Epithelial cell of esophagus (primary cell): ENCODE measurements at regions not wholly inside any gene's neighbourhood (a gene's known extent, or its start where the extent isn't known, plus 50 kb on each side); places are given as distances from the start of the nearest gene placed in this dataset.

ENCODE experiments used
- DNase-seq: peaks from one replicate; pipeline ENCODE4 v3.0.0; 2010; ENCODE audit warnings: low read depth
- H3K4me3 ChIP-seq: 2 replicates; pipeline ENCODE4 v1.5.1; 2011; ENCODE audit warnings: mild to moderate bottlenecking, low read length, control low read depth
- TF ChIP-seq, protein P1 (sequence below): IDR thresholded peaks from 2 replicates; pipeline ENCODE4 v1.5.1; 2011; ENCODE audit warnings: low read depth, mild to moderate bottlenecking, low read length, control low read depth, inconsistent platforms; ENCODE audit not compliant: insufficient read depth; ENCODE audit errors: missing control alignments

DNA sequence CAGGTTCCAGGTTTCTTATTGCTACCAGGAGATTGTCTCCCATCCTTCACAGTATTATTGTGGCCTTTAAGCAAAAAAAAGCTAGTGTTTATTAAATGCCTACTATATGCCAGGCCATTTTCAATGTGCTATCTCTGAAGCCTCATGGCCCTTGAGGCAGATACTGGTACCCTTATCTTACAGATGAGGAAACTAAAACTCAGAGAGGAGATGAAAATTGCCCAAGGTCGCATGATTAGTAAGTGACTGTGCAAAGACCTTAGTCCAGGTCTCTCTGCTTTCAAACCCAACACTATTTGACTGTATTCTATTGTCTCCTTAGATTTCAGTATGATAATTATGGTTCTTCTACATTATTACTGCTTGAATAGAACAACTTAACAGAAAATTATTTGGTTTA is 717.9 kb upstream of the AMOT start:
- H3K4me3 ChIP-seq = no peak overlapping the region
- DNase-seq = no peak
- TF ChIP-seq, protein P1, sequence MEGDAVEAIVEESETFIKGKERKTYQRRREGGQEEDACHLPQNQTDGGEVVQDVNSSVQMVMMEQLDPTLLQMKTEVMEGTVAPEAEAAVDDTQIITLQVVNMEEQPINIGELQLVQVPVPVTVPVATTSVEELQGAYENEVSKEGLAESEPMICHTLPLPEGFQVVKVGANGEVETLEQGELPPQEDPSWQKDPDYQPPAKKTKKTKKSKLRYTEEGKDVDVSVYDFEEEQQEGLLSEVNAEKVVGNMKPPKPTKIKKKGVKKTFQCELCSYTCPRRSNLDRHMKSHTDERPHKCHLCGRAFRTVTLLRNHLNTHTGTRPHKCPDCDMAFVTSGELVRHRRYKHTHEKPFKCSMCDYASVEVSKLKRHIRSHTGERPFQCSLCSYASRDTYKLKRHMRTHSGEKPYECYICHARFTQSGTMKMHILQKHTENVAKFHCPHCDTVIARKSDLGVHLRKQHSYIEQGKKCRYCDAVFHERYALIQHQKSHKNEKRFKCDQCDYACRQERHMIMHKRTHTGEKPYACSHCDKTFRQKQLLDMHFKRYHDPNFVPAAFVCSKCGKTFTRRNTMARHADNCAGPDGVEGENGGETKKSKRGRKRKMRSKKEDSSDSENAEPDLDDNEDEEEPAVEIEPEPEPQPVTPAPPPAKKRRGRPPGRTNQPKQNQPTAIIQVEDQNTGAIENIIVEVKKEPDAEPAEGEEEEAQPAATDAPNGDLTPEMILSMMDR = no peak

DNA sequence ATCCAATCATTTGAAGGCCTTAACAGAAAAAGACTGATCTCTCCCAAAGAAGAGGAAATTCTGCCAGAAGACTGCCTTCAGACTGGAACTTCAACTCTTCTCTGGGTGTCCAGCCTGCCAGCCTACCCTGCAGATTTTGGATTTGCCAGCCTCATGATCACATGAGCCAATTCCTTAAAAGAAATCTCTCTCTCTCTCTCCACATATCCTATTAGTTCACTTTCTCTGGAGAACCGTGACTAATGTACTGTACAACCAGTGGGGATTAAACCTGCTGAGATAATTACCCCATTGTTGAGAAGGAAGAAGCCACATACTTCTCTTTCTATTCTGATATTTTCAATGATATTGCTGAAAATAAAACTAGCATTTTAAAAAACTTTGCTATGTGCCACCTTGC is 711.3 kb upstream of the AMOT start:
- TF ChIP-seq, protein P1 = no peak
- DNase-seq = no peak
- H3K4me3 ChIP-seq = no peak overlapping the region

DNA sequence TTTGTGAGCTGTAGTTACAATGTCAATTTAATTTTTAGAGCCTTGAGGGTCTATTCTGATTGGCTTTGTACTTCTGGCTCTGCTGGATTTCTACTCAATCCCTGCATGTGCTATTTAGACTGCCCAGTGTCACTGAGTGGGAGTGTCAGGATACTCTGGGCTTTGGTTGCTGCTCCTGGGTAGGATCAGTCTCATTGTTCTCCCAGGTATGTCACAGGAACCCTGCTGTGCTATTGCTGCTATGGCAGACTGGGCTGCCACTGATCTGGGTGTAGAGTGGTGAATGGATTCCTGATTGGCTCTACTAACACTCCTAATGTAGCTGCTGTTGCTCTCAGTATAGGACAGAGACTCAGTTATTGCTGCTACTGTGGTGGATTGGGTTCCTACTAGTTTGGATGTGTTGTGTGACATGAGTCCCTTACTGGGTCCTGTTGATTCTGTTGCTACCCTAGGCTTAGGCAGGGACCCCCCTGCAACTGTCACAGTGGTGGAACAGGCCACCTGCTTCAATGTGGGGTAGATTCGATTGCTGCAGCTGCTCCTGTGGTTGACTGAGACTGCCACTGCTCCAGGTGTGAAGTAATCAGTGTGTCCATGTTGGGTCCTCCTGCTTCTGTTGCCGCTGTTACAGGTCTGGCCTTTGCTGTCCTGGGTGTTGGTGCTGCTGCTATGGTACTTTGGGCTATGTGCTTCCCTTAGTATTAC is 707.8 kb upstream of the AMOT start:
- DNase-seq = no peak
- TF ChIP-seq, protein P1 = no peak
- H3K4me3 ChIP-seq = no peak overlapping the region

DNA sequence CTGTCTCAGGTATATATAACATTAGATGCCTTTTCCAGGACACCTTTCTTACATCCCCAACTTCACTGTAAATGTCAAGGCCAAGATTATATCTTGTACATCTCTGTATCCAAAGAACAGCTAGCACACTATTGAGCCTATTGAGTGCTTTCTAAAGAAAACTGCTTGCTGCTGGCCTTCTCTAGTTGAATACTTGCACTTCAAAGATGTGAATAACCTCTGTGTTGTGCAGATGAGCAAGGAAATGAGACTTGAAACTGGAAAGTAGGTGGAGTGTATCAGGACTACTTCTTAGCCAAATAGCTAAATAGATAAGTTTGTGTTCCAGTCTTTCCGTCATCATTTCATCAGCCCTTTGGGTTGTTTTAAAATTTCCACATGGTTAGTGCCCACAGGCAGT is 704.4 kb upstream of the AMOT start:
- TF ChIP-seq, protein P1 = no peak
- no peak overlapping the region for H3K4me3 ChIP-seq
- no peak for DNase-seq

DNA sequence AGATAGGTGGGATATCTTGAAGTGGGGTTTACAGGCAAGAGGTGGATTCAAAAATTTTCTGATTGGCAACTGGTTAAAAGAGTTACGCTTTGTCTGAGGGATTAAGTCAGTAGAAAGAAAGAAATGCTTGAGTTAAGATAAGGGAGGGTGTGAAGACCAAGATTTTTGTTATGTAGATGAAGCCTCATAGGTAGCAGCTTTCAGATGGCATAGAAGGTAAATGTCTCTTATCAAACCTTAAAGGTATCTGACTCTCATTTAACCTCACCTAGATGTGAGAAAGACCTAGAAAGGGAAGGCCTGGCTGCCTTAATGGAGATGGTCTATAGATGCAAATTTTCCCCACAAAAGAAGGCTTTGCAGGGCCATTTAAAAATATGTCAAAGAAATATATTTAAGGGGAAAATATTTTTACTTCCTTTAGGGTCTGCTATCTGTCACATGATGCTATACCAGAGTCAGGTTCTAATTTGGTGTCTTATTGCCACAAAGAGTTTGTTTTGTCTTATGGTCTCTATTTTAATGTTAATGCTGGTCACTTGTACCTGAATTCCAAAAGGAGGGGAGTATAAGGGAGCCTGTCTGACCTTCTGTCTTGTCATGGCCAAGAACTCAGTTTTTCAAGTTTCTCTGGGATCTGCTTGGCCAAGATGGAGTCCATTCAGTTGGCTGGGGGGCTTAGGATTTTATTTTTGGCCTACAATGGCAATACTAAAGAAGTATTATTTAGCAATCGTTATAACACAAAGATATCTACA is 699.1 kb upstream of the AMOT start:
- DNase-seq = no peak
- TF ChIP-seq, protein P1 = no peak
- H3K4me3 ChIP-seq = no peak overlapping the region

DNA sequence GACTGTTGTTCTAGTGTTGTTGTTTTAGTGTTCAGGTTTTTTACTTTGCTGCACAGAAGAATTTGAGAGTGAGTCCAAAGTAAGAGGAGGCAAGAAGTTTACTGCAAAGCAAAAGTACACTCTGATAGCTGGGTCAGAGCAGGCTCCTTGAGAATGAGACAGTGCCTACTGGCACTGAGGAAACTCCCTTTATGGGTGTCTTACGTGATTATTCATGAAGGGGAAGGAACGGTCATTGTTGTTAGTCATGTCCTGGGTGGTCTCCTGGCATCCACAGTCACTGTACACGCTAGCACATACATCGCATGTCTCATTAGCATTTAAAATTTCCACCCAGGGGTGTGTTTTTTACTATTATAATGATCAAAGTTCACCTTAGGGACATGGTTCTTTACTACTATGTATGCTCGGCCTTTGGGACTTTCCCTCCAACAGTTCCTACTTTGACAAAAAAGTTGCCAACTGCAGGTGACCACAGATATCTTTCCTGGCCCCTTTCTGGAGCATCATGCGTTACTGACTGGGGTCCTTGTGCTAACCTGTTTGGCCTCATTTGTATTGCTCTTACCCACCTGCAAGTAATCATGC is 688.9 kb upstream of the AMOT start:
- H3K4me3 ChIP-seq = no peak overlapping the region
- TF ChIP-seq, protein P1 = no peak
- DNase-seq = no peak

DNA sequence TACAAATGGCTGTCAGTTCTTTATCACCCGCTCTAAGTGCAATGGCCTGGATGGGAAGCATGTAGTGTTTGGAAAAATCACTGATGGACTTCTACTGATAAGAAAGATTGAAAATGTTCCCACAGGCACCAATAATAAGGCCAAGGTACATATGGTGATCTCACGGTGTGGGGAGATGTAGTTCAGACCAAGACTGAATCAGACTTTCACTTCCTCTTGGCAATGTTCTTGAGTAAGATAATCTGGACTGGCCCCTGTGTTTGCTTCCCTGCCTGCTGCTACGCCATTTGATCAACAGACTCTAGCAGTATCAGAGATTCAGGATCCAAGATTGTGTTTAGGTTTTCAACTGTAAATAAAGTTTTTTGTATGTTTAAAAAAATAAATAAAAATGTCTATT is 682.2 kb upstream of the AMOT start:
- H3K4me3 ChIP-seq = no peak overlapping the region
- TF ChIP-seq, protein P1 = no peak
- DNase-seq = peak; percentile 20
